SK-N-SH treated with all-trans-retinoic acid at 6 μM for 48 hours (cell line): ENCODE measurements at regions not wholly inside any gene's neighbourhood (a gene's known extent, or its start where the extent isn't known, plus 50 kb on each side); places are given as distances from the start of the nearest gene placed in this dataset.

Experiments used
- ATAC-seq: fragments of 200-7000 bp; cut with Tn5 transposase; 3 replicates; pipeline ENCODE4 v1.9.1; 2020; ENCODE audit warnings: mild to moderate bottlenecking, moderate library complexity
- ARNTL ChIP-seq: fragments of 450-650 bp; formaldehyde crosslinking; IDR thresholded peaks from 2 replicates; pipeline ENCODE4 v1.5.0; 2020; ENCODE audit warnings: low read depth, mild to moderate bottlenecking, moderate library complexity, borderline replicate concordance
- BACH2 ChIP-seq: fragments of 250-450 bp; sonication (Bioruptor Pico); IDR thresholded peaks from 2 replicates; pipeline ENCODE4 v1.9.0; 2021; ENCODE audit warnings: mild to moderate bottlenecking, borderline replicate concordance
- CREB5 ChIP-seq: fragments of 250-450 bp; sonication (Bioruptor Pico); IDR thresholded peaks from 2 replicates; pipeline ENCODE4 v1.5.1; 2020; ENCODE audit warnings: low read depth, mild to moderate bottlenecking, moderate library complexity
- CSDC2 ChIP-seq: fragments of 250-450 bp; sonication (Bioruptor Pico); IDR thresholded peaks from 2 replicates; pipeline ENCODE4 v1.5.0; 2020; ENCODE audit warnings: mild to moderate bottlenecking, moderate library complexity
- ESRRG ChIP-seq: fragments of 250-450 bp; sonication (Bioruptor Pico); IDR thresholded peaks from 2 replicates; pipeline ENCODE4 v1.6.1; 2021; ENCODE audit warnings: mild to moderate bottlenecking
- GLIS3 ChIP-seq: fragments of 250-450 bp; sonication (Bioruptor Pico); IDR thresholded peaks from 2 replicates; pipeline ENCODE4 v1.5.0; 2020; ENCODE audit warnings: mild to moderate bottlenecking, moderate library complexity
- ISL1 ChIP-seq: fragments of 250-450 bp; sonication (Bioruptor Pico); IDR thresholded peaks from 2 replicates; pipeline ENCODE4 v2.1.2; 2022; ENCODE audit warnings: mild to moderate bottlenecking, moderate library complexity
- OSR1 ChIP-seq: fragments of 250-450 bp; sonication (Bioruptor Pico); IDR thresholded peaks from 2 replicates; pipeline ENCODE4 v1.8.0; 2022; ENCODE audit warnings: moderate library complexity, mild to moderate bottlenecking, inconsistent platforms
- PATZ1 ChIP-seq: fragments of 250-450 bp; sonication (Bioruptor Pico); IDR thresholded peaks from 2 replicates; pipeline ENCODE4 v1.8.0; 2020; ENCODE audit warnings: mild to moderate bottlenecking, moderate library complexity, borderline replicate concordance
- PPARA ChIP-seq: fragments of 250-450 bp; sonication (Bioruptor Pico); IDR thresholded peaks from 2 replicates; pipeline ENCODE4 v1.5.0; 2020; ENCODE audit warnings: mild to moderate bottlenecking, borderline replicate concordance
- RARB ChIP-seq: fragments of 250-450 bp; sonication (Bioruptor Pico); IDR thresholded peaks from 2 replicates; pipeline ENCODE4 v1.8.0; 2021; ENCODE audit warnings: mild to moderate bottlenecking, moderate library complexity
- SNAI2 ChIP-seq: fragments of 250-450 bp; sonication (Bioruptor Pico); IDR thresholded peaks from 2 replicates; pipeline ENCODE4 v1.5.0; 2020; ENCODE audit warnings: mild to moderate bottlenecking, moderate library complexity
- TCF4 ChIP-seq: fragments of 250-450 bp; sonication (Bioruptor Pico); IDR thresholded peaks from 2 replicates; pipeline ENCODE4 v1.8.0; 2021; ENCODE audit warnings: mild to moderate bottlenecking, moderate library complexity, borderline replicate concordance
- TSHZ2 ChIP-seq: fragments of 250-450 bp; sonication (Bioruptor Pico); IDR thresholded peaks from 2 replicates; pipeline ENCODE4 v1.5.0; 2020; ENCODE audit warnings: mild to moderate bottlenecking, moderate library complexity
- ZC3H10 ChIP-seq: fragments of 250-450 bp; sonication (Bioruptor Pico); IDR thresholded peaks from 2 replicates; pipeline ENCODE4 v1.5.1; 2021; ENCODE audit warnings: mild to moderate bottlenecking, moderate library complexity
- ZFP30 ChIP-seq: fragments of 450-650 bp; formaldehyde crosslinking; IDR thresholded peaks from 2 replicates; pipeline ENCODE4 v1.5.0; 2022; ENCODE audit warnings: mild to moderate bottlenecking, moderate library complexity
- ZNF70 ChIP-seq: fragments of 450-650 bp; formaldehyde crosslinking; IDR thresholded peaks from 2 replicates; pipeline ENCODE4 v1.5.0; 2020; ENCODE audit warnings: mild to moderate bottlenecking, moderate library complexity
- ZNF8 ChIP-seq: fragments of 450-650 bp; formaldehyde crosslinking; IDR thresholded peaks from 2 replicates; pipeline ENCODE4 v1.5.0; 2020; ENCODE audit warnings: mild to moderate bottlenecking, moderate library complexity
- TF ChIP-seq, protein P1 (sequence below): fragments of 250-450 bp; sonication (Bioruptor Pico); IDR thresholded peaks from 2 replicates; pipeline ENCODE4 v1.8.0; 2021; ENCODE audit warnings: low read depth, mild to moderate bottlenecking, moderate library complexity, borderline replicate concordance

GRCh38 chr5:74322944-74323343 is 317.6 kb downstream of the ENC1 start:
- TF ChIP-seq ZNF8 (CRISPR knock-in tag) (no peak), RARB (CRISPR knock-in tag) (no peak), BACH2 (no peak), PATZ1 (no peak)
- ATAC-seq = no peak

DNA sequence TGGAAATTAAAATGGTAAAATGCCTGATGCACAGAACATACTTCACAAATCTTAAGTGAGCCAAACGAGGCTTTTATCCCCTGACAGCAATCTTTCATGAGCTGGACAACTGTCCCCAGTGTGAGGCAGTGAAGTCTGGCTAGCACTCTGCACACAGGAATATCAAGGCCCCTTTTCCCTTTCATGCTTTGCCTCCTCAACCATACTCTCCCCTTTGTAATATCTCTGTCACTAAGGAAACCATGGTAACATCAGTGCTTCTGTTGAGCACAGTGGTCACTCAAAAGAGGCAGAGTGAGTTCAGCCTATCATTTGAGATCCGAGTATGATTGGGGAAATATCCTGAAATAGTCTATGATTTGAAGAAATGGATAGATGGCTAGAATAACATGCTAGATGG is 318.3 kb downstream of the ENC1 start:
- no peak for ATAC-seq
- no peak for TF ChIP-seq BACH2
- TF ChIP-seq PPARA (CRISPR knock-in tag) = no peak

DNA sequence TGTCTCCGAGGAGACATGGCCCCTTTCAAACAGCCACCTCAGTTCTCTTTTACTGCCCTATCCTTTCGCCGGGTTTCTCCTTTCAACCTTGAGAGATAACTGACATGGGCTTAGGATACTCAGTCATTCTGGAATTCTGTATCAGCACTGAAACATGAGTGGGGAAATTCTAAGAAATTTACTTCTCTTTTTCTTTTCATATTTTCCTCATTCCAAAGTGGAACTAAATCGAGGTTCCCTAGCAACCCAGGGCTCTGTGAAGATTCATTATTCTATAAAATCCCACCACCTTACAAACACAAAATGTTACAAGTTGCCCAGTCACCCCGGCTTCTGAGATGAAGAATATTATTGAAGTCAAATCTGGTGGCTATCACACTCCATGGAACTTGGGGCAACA is 319.2 kb downstream of the ENC1 start:
- no peak for TF ChIP-seq RARB (CRISPR knock-in tag)
- no peak for TF ChIP-seq ZC3H10 (CRISPR knock-in tag)
- no peak for TF ChIP-seq ZNF8 (CRISPR knock-in tag)
- no peak for TF ChIP-seq PATZ1
- TF ChIP-seq ZNF70 (CRISPR knock-in tag) = no peak
- TF ChIP-seq ESRRG (CRISPR knock-in tag) = no peak
- no peak for TF ChIP-seq ARNTL (CRISPR knock-in tag)
- TF ChIP-seq, protein P1, sequence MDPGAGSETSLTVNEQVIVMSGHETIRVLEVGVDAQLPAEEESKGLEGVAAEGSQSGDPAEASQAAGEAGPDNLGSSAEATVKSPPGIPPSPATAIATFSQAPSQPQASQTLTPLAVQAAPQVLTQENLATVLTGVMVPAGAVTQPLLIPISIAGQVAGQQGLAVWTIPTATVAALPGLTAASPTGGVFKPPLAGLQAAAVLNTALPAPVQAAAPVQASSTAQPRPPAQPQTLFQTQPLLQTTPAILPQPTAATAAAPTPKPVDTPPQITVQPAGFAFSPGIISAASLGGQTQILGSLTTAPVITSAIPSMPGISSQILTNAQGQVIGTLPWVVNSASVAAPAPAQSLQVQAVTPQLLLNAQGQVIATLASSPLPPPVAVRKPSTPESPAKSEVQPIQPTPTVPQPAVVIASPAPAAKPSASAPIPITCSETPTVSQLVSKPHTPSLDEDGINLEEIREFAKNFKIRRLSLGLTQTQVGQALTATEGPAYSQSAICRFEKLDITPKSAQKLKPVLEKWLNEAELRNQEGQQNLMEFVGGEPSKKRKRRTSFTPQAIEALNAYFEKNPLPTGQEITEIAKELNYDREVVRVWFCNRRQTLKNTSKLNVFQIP (CRISPR knock-in tag) = no peak
- TF ChIP-seq CREB5 = no peak
- no peak for TF ChIP-seq OSR1 (CRISPR knock-in tag)
- no peak for TF ChIP-seq SNAI2 (CRISPR knock-in tag)
- no peak for TF ChIP-seq ZFP30
- TF ChIP-seq CSDC2 (CRISPR knock-in tag) = no peak
- no peak for TF ChIP-seq BACH2
- TF ChIP-seq GLIS3 (CRISPR knock-in tag) = no peak
- ATAC-seq = no peak

DNA sequence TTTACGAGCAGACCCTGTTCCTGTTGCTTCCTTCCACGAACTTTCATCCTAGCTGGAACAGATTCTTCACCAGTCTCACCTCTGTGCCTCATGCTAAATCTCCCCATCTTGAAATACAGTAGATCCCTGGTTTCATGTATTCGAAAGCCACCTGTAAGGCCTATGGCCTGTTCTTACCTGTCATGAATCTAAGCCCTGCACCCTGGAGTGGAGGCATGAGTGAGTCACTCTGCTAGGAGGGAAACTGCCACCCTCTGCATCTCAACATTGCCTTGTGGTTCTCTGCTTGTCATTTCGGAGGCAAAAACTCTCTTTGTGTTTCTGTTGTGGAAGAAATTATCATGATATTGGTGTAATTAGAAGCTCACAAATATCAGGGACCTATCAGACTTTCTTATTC is 320.0 kb downstream of the ENC1 start:
- TF ChIP-seq ZNF70 (CRISPR knock-in tag) (no peak), ESRRG (CRISPR knock-in tag) (no peak), TSHZ2 (no peak)
- no peak for ATAC-seq

DNA sequence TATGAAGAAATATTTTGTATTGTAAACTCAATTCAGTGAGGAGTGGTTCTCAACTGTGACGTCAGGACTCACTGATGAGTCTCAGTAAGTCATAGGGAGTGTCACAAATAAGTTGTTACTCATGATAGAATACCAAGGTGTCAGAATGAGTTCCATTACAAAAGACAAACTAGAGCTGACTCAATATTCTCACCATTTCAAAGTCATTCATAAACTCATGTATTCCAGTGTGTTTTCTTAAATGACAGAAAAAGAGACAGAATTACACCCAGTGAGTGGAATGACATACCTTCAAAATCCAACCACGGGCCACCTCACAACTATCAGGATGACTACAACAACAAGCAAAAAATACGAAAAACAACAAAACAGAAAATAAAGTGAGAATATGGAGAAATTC is 321.5 kb downstream of the ENC1 start:
- TF ChIP-seq TCF4 (CRISPR knock-in tag) (no peak), RARB (CRISPR knock-in tag) (no peak), ISL1 (no peak), ZC3H10 (CRISPR knock-in tag) (no peak), CSDC2 (CRISPR knock-in tag) (no peak)
- no peak for ATAC-seq
